HUES6 (cell line): ENCODE measurements at regions not wholly inside any gene's neighbourhood (a gene's known extent, or its start where the extent isn't known, plus 50 kb on each side); places are given as distances from the start of the nearest gene placed in this dataset.

Experiments used
- H3K27ac ChIP-seq: 2 replicates; pipeline ENCODE4 v1.7.0; 2013; ENCODE audit warnings: low read depth, mild to moderate bottlenecking, low read length, inconsistent platforms
- H3K27me3 ChIP-seq: 2 replicates; pipeline ENCODE4 v1.6.1; 2013; ENCODE audit warnings: low read length; ENCODE audit not compliant: control insufficient read depth, insufficient read depth
- H3K36me3 ChIP-seq: 2 replicates; pipeline ENCODE4 v1.6.1; 2013; ENCODE audit warnings: low read length; ENCODE audit not compliant: control insufficient read depth, insufficient read depth
- H3K4me1 ChIP-seq: 2 replicates; pipeline ENCODE4 v1.6.1; 2013; ENCODE audit warnings: low read length; ENCODE audit not compliant: control insufficient read depth, insufficient read depth
- H3K4me3 ChIP-seq: 2 replicates; pipeline ENCODE4 v1.5.1; 2013; ENCODE audit warnings: low read depth, low read length
- H3K9ac ChIP-seq: one replicate; pipeline ENCODE4 v1.6.1; 2013; ENCODE audit warnings: mild to moderate bottlenecking, low read length
- H3K9me3 ChIP-seq: 2 replicates; pipeline ENCODE4 v1.6.1; 2013; ENCODE audit warnings: low read depth, low read length; ENCODE audit not compliant: control insufficient read depth, insufficient read depth

DNA sequence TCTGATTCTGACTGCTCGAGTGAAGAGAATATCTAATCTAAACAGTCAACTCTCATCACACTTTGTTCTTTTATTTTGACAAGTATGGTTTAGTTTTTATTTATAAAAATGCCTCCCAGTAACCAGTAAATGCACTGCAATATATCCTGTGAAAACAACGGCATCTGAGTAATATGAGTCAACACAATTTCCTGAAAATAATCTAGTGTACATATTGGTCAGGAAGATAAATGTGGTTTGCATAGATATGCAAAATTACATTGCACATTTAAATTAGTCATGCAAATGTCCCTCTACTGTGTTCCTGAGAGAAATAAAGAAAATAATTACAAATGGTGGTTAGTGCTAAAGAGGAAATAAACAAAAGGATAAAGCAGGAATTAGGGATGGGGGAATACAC is 1190.7 kb upstream of the SEL1L start:
- no peak overlapping the region for H3K9ac ChIP-seq
- H3K27ac ChIP-seq = no peak overlapping the region
- H3K27me3 ChIP-seq = no peaks in the 10 kb centered on the region
- H3K4me3 ChIP-seq = no peak overlapping the region
- H3K9me3 ChIP-seq = no peaks in the 10 kb centered on the region
- no peaks in the 10 kb centered on the region for H3K36me3 ChIP-seq
- H3K4me1 ChIP-seq = no peaks in the 10 kb centered on the region

DNA sequence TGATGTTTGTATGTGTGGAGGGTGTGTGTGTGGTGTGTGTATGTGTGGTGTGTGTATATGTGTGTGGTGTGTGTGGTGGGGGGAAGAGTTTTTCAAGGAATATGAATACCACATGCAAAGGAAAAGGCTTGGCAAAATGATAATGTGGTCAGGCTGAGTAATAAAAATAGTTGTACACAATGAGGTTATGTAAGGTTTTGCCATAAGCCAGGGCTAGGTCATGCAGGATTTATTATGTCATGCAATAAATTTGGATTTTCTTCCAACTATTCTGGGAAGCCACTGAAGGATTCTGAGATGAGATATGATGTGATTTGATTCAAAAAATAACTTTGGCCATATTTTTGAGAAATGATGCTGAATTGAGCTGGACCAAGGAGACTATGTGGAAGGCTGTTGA is 1191.6 kb upstream of the SEL1L start:
- Histone ChIP-seq H3K9me3 (no peaks in the 10 kb centered on the region), H3K4me1 (no peaks in the 10 kb centered on the region), H3K27me3 (no peaks in the 10 kb centered on the region), H3K27ac (no peak overlapping the region), H3K36me3 (no peaks in the 10 kb centered on the region), H3K9ac (no peak overlapping the region), H3K4me3 (no peak overlapping the region)

DNA sequence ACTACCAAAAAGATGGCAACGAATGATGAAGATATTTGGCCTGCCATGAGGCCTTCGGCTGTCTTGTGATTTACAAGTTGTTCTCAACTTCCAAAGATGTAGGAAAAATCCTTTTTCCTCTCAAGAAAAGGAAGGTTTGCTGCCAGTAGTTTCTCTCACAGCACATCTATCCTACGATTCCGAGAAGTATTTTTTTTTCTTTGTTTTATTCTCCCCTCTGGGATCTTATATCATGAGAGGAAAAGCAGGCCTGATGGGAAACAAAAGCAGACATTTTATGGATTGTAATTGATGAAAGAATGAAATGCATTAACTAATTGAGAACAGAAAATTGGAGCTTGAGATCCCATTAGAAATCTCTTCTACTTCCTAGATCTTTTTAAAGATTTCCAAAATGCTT is 1197.9 kb upstream of the SEL1L start:
- Histone ChIP-seq H3K27me3 (no peaks in the 10 kb centered on the region), H3K9ac (no peak overlapping the region), H3K27ac (no peak overlapping the region), H3K4me3 (no peak overlapping the region), H3K4me1 (no peaks in the 10 kb centered on the region), H3K36me3 (no peaks in the 10 kb centered on the region), H3K9me3 (no peaks in the 10 kb centered on the region)

DNA sequence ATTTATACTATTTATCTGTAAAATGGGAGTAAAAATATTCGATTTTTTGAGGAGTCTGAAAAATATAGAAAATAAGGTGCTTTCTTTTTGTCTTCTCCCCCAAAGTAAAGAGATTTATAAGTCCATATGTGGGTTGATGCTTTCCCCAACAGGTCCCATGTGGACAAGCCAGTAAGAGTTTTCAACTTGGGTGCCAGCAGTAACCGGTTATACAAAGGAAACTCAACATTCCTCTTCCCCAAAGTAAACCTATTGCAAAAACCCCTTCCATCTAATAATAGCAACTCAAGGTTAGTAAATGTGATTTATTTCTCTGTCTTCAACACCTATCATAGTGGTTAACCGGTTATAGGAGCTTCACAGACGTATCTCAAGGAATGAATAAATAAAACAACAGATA is 1206.9 kb upstream of the SEL1L start:
- H3K4me1 ChIP-seq = no peaks in the 10 kb centered on the region
- no peaks in the 10 kb centered on the region for H3K9me3 ChIP-seq
- H3K36me3 ChIP-seq = no peaks in the 10 kb centered on the region
- no peak overlapping the region for H3K4me3 ChIP-seq
- no peak overlapping the region for H3K9ac ChIP-seq
- no peaks in the 10 kb centered on the region for H3K27me3 ChIP-seq
- no peak overlapping the region for H3K27ac ChIP-seq

DNA sequence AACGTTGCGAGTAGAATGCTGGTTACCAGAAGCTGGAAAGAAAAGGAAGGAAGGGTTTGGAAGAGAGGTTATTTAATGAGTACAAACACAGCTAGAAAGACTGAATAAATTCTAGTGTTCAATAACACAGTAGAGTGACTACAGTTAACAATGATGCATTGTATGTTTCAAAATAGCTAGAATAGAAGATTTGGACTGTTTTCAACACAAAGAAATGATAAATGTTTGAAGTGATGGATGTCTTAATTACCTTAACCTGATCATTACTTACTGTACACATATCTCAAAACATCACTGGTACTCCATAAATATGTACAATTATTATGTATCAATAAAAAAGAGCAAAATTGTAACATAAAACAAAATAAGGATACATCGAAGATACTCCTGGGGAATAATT is 1221.8 kb upstream of the SEL1L start:
- Histone ChIP-seq H3K36me3 (no peaks in the 10 kb centered on the region), H3K27me3 (no peaks in the 10 kb centered on the region), H3K27ac (no peak overlapping the region), H3K4me3 (no peak overlapping the region), H3K4me1 (peaks cover 15% of the 10 kb centered on the region), H3K9ac (no peak overlapping the region), H3K9me3 (peaks cover 5% of the 10 kb centered on the region; the same call in 1 of the 2 replicates)

DNA sequence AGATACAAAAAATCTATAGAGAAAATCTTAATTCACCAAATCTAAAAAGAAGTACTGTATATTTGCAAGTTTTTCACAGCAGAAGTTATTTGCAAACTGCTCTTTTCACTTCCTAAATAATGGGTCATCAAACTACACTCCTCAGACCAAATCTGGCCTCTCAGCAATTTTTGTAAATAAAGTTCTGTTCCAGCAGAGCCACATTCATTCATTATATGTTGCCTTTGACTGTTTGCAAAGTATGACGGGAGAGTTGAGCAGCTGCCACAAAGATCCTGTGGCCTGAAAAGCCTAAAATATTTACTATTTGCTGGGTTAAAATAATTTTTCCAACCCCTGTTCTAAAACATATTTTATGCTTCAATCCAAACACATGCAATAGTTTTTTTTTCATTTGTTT is 1222.3 kb upstream of the SEL1L start:
- Histone ChIP-seq H3K4me1 (peaks cover 19% of the 10 kb centered on the region), H3K9me3 (peaks cover 5% of the 10 kb centered on the region; the same call in 1 of the 2 replicates), H3K27ac (no peak overlapping the region), H3K27me3 (no peaks in the 10 kb centered on the region), H3K4me3 (no peak overlapping the region), H3K36me3 (no peaks in the 10 kb centered on the region), H3K9ac (no peak overlapping the region)

DNA sequence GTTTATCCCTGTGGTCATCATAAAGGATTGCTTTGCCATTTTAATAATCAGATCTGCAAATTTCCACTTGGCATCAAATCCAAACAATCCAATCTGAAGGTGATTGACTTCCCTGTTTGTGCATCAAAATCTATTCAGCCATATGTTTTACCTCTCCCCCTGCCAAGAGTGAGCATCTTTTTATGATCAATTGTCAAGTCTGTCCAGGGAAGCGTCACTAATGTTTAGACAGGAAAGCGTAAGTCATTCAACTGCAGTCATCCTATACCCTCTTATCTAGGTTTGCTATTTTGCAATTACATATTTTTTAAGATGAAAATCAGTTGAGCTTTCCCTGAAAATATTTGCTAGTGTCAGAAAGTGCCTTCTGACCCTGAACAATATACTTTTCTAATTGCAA is 1224.1 kb upstream of the SEL1L start:
- Histone ChIP-seq H3K9ac (no peak overlapping the region), H3K27ac (no peak overlapping the region), H3K9me3 (peaks cover 5% of the 10 kb centered on the region; the same call in 1 of the 2 replicates), H3K4me1 (peaks cover 19% of the 10 kb centered on the region), H3K4me3 (no peak overlapping the region), H3K36me3 (no peaks in the 10 kb centered on the region), H3K27me3 (no peaks in the 10 kb centered on the region)

DNA sequence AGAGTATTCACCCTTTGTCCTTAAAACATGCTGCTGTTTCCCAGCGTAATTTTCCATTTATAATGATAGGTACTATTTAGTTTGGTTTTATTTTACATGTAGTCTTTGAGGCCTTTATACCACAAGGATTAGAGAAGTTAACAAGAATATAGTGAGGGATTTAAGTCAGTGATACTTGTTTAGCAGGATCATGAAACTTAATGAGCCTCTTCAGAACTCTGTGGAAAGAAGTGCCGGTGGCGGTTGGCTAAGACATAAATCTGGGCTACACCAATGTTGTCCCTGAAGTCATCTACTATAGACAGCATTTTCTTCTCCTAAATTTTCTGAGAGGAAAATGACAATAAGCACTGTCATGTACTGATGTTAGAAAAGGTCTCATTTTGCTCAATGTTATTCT is 1226.0 kb upstream of the SEL1L start:
- H3K9ac ChIP-seq = no peak overlapping the region
- no peak overlapping the region for H3K4me3 ChIP-seq
- peak overlapping the region; percentile 2; the same call in 1 of the 2 replicates for H3K27ac ChIP-seq
- H3K9me3 ChIP-seq = no peaks in the 10 kb centered on the region; the same call in 1 of the 2 replicates
- H3K27me3 ChIP-seq = no peaks in the 10 kb centered on the region
- H3K36me3 ChIP-seq = no peaks in the 10 kb centered on the region
- peaks cover 19% of the 10 kb centered on the region for H3K4me1 ChIP-seq

DNA sequence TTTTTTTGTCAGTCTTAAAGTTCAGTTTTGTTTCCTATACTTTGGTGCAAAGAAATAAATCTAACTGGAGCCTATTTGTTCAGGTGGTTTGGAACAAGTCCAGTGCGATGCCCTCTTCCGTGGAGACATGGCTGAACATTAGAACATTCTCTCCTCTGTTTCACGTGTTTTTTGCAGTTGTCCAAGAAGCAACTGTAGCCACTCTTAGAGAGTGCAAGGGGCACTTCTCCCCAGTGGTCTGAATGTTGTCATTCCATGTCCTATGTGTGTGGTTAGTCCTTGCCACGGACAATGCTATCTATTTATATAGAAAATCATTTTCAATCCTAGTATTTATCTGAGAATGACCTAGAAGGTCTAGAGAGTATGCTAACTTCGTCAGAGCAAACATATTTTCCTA is 1232.5 kb upstream of the SEL1L start:
- Histone ChIP-seq H3K9me3 (no peaks in the 10 kb centered on the region), H3K27me3 (no peaks in the 10 kb centered on the region), H3K9ac (no peak overlapping the region), H3K4me1 (no peaks in the 10 kb centered on the region), H3K36me3 (no peaks in the 10 kb centered on the region), H3K27ac (no peak overlapping the region), H3K4me3 (no peak overlapping the region)

DNA sequence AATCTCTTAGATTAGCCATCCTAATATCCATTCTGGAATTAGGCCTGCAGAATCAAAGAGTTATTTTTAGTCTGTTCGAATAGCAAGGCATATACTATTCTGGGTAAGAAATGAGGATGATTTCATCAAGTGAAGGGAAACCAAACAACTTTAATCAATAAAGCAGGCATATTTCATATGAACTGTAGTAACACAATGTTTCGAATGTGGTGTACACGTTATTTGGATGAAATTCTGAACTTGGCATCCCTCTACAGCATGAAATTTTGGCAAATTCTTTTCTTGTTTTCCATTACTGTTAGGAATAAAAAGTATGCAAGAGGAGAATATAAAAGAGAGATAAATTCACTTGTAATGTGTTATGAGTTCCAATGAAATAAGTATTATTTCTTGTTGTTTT is 1233.3 kb upstream of the SEL1L start:
- no peak overlapping the region for H3K4me3 ChIP-seq
- no peak overlapping the region for H3K27ac ChIP-seq
- H3K9me3 ChIP-seq = no peaks in the 10 kb centered on the region
- no peak overlapping the region for H3K9ac ChIP-seq
- H3K27me3 ChIP-seq = no peaks in the 10 kb centered on the region
- no peaks in the 10 kb centered on the region for H3K36me3 ChIP-seq
- H3K4me1 ChIP-seq = no peaks in the 10 kb centered on the region

DNA sequence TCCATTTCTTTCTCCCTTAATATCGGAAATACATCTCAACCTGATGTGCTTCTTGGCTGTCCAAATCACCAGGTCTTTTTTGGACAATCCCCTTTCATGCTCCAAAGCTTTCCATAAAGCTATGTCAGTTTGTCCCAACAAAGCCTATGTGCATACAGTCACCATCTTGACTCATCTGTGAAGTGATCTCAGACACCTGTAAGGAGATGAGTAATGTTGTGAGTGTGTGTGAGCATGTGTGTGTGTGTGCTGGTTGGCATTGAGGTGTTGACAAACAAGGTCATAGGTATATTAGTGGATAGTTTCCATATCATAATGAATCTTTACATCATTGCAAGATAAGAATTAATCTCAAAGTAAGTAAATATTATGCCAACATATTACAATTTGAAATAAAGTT is 1243.3 kb upstream of the SEL1L start:
- Histone ChIP-seq H3K27me3 (no peaks in the 10 kb centered on the region), H3K36me3 (no peaks in the 10 kb centered on the region), H3K4me1 (no peaks in the 10 kb centered on the region), H3K9ac (no peak overlapping the region), H3K4me3 (no peak overlapping the region), H3K27ac (no peak overlapping the region), H3K9me3 (no peaks in the 10 kb centered on the region)

DNA sequence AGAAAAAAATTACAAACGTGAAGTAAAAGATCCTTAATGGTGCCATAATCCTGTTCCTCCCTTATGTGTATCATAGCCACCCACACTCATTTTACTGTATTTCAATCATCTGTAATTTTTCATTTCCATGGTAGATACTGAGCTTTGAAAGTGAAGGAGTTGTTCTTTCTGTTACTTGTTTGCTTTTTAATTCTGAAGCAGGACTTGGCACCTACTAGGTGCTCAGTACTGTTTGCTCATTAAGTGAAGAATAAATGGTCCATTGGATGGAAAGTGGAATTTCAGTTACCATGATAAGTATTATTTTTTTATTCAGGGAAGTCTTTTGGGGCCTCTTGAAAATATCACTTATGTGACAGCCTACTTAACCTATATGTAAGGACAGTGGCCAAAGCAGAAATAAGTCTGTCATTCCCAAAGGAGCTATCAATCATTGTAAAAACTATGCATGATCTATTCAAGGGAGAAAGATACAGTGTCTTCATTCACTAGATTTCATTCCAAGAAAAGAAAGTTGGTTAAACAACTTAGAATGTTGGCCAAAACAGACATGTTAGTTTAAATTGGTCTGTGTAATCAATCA is 1244.4 kb upstream of the SEL1L start:
- Histone ChIP-seq H3K9ac (no peak overlapping the region), H3K4me1 (no peaks in the 10 kb centered on the region), H3K4me3 (no peak overlapping the region), H3K27ac (no peak overlapping the region), H3K9me3 (no peaks in the 10 kb centered on the region), H3K27me3 (no peaks in the 10 kb centered on the region), H3K36me3 (no peaks in the 10 kb centered on the region)
